ENCODE measurements at regions not wholly inside any gene's neighbourhood (a gene's known extent, or its start where the extent isn't known, plus 50 kb on each side); places are given as distances from the start of the nearest gene placed in this dataset.

GRCh38 chr13:105878119-105878700, 657.3 kb downstream of the EFNB2 start:
- Mint-ChIP-seq H3K27me3 (ENCODE audit: unreplicated experiment) (no peaks in the 10 kb centered on the region), H3K9me3 (ENCODE audit: unreplicated experiment) (no peaks in the 10 kb centered on the region), H3K27ac (ENCODE audit: unreplicated experiment) (no peak overlapping the region), H3K36me3 (ENCODE audit: unreplicated experiment) (no peaks in the 10 kb centered on the region), H3K4me3 (ENCODE audit: unreplicated experiment) (no peak overlapping the region), H3K4me1 (ENCODE audit: low read depth, unreplicated experiment) (no peaks in the 10 kb centered on the region)
- DNase-seq, result no peak
- no peak for TF ChIP-seq CTCF (IDR thresholded peaks at IDR 0.05; ENCODE audit: partially characterized antibody, unreplicated experiment)

GRCh38 chr13:105874814-105875213, 660.6 kb downstream of the EFNB2 start:
- DNase-seq, result no peak
- no peak overlapping the region for H3K27ac Mint-ChIP-seq (ENCODE audit: unreplicated experiment)
- H3K27me3 Mint-ChIP-seq (ENCODE audit: unreplicated experiment), result no peaks in the 10 kb centered on the region
- H3K36me3 Mint-ChIP-seq (ENCODE audit: unreplicated experiment), result no peaks in the 10 kb centered on the region
- no peaks in the 10 kb centered on the region for H3K4me1 Mint-ChIP-seq (ENCODE audit: low read depth, unreplicated experiment)
- H3K9me3 Mint-ChIP-seq (ENCODE audit: unreplicated experiment), result no peaks in the 10 kb centered on the region
- TF ChIP-seq CTCF (IDR thresholded peaks at IDR 0.05; ENCODE audit: partially characterized antibody, unreplicated experiment), result no peak
- H3K4me3 Mint-ChIP-seq (ENCODE audit: unreplicated experiment), result no peak overlapping the region

- TF ChIP-seq CTCF (IDR thresholded peaks at IDR 0.05; ENCODE audit: partially characterized antibody, unreplicated experiment), result no peak
- no peaks in the 10 kb centered on the region for H3K4me1 Mint-ChIP-seq (ENCODE audit: low read depth, unreplicated experiment)
- DNase-seq, result no peak
- no peaks in the 10 kb centered on the region for H3K27me3 Mint-ChIP-seq (ENCODE audit: unreplicated experiment)
- no peak overlapping the region for H3K4me3 Mint-ChIP-seq (ENCODE audit: unreplicated experiment)
- H3K36me3 Mint-ChIP-seq (ENCODE audit: unreplicated experiment), result no peaks in the 10 kb centered on the region
- H3K27ac Mint-ChIP-seq (ENCODE audit: unreplicated experiment), result no peak overlapping the region
- H3K9me3 Mint-ChIP-seq (ENCODE audit: unreplicated experiment), result no peaks in the 10 kb centered on the region
Measured at GRCh38 chr13:105871768-105872167, 663.7 kb downstream of the EFNB2 start.

GRCh38 chr13:105871326-105871725, 664.1 kb downstream of the EFNB2 start:
- H3K4me1 Mint-ChIP-seq (ENCODE audit: low read depth, unreplicated experiment), result no peaks in the 10 kb centered on the region
- no peak overlapping the region for H3K4me3 Mint-ChIP-seq (ENCODE audit: unreplicated experiment)
- no peaks in the 10 kb centered on the region for H3K9me3 Mint-ChIP-seq (ENCODE audit: unreplicated experiment)
- no peak overlapping the region for H3K27ac Mint-ChIP-seq (ENCODE audit: unreplicated experiment)
- TF ChIP-seq CTCF (IDR thresholded peaks at IDR 0.05; ENCODE audit: partially characterized antibody, unreplicated experiment), result no peak
- H3K36me3 Mint-ChIP-seq (ENCODE audit: unreplicated experiment), result no peaks in the 10 kb centered on the region
- no peaks in the 10 kb centered on the region for H3K27me3 Mint-ChIP-seq (ENCODE audit: unreplicated experiment)
- DNase-seq, result no peak

- DNase-seq, result no peak
- Mint-ChIP-seq H3K27me3 (ENCODE audit: unreplicated experiment) (no peaks in the 10 kb centered on the region), H3K36me3 (ENCODE audit: unreplicated experiment) (no peaks in the 10 kb centered on the region), H3K4me3 (ENCODE audit: unreplicated experiment) (no peak overlapping the region), H3K27ac (ENCODE audit: unreplicated experiment) (no peak overlapping the region), H3K9me3 (ENCODE audit: unreplicated experiment) (no peaks in the 10 kb centered on the region), H3K4me1 (ENCODE audit: low read depth, unreplicated experiment) (no peaks in the 10 kb centered on the region)
- TF ChIP-seq CTCF (IDR thresholded peaks at IDR 0.05; ENCODE audit: partially characterized antibody, unreplicated experiment), result no peak
Measured at GRCh38 chr13:105863300-105863920, 672.1 kb downstream of the EFNB2 start.
